Stimulated activated CD4-positive, alpha-beta T cell treated with anti-CD3 and anti-CD28 coated beads, Interleukin-2, amount 100 ng/mL, for 48 hours (primary cell): ENCODE measurements at regions not wholly inside any gene's neighbourhood (a gene's known extent, or its start where the extent isn't known, plus 50 kb on each side); places are given as distances from the start of the nearest gene placed in this dataset.
"Not testable (repeated sequence)": the region's sequence is repeated elsewhere in the genome, so short reads cannot be mapped to it uniquely, and the experiment has no call there.

ENCODE experiments used
- DNase-seq, 2 donors: peaks; one replicate each; pipeline ENCODE4 v3.0.0-alpha.2; 2020

- no peak for DNase-seq
Observed at GRCh38 chr6:110558575-110558974, 82.2 kb upstream of the SLC22A16 start.

- DNase-seq: no peak
Observed at GRCh38 chr6:110557199-110557598, 80.8 kb upstream of the SLC22A16 start.

GRCh38 chr6:110556317-110557110, 80.1 kb upstream of the SLC22A16 start:
- DNase-seq: no peak

- no peak for DNase-seq
Observed at GRCh38 chr6:110554966-110555460, 78.6 kb upstream of the SLC22A16 start.

GRCh38 chr6:110554441-110554840, 78.0 kb upstream of the SLC22A16 start:
- no peak for DNase-seq

- DNase-seq: no peak
Observed at GRCh38 chr6:110552901-110553641, 76.7 kb upstream of the SLC22A16 start.

- no peak for DNase-seq
Observed at GRCh38 chr6:110552076-110552475, 75.7 kb upstream of the SLC22A16 start.

- DNase-seq: no peak
Observed at GRCh38 chr6:110551088-110551487, 74.7 kb upstream of the SLC22A16 start.

- DNase-seq: no peak
Observed at GRCh38 chr6:110550353-110550752, 73.9 kb upstream of the SLC22A16 start.

- DNase-seq: no peak
Observed at GRCh38 chr6:110549277-110549676, 72.9 kb upstream of the SLC22A16 start.

GRCh38 chr6:110548110-110548847, 71.9 kb upstream of the SLC22A16 start:
- no peak for DNase-seq

GRCh38 chr6:110547266-110547964, 71.0 kb upstream of the SLC22A16 start:
- DNase-seq: no peak

- no peak for DNase-seq
Observed at GRCh38 chr6:110545081-110545872, 68.9 kb upstream of the SLC22A16 start.

GRCh38 chr6:110544472-110544871, 68.1 kb upstream of the SLC22A16 start:
- no peak for DNase-seq

- no peak for DNase-seq
Observed at GRCh38 chr6:110543106-110543505, 66.7 kb upstream of the SLC22A16 start.

- no peak for DNase-seq
Observed at GRCh38 chr6:110542311-110543024, 66.1 kb upstream of the SLC22A16 start.

- DNase-seq: no peak
Observed at GRCh38 chr6:110541701-110542309, 65.4 kb upstream of the SLC22A16 start.

- not testable (repeated sequence) for DNase-seq
Observed at GRCh38 chr6:110539277-110540019, 63.0 kb upstream of the SLC22A16 start.

- DNase-seq: no peak
Observed at GRCh38 chr6:110538416-110539160, 62.2 kb upstream of the SLC22A16 start.
